SJSA1 (cell line): ENCODE measurements at regions not wholly inside any gene's neighbourhood (a gene's known extent, or its start where the extent isn't known, plus 50 kb on each side); places are given as distances from the start of the nearest gene placed in this dataset.
A peak's percentile ranks its signal among the peaks of the same experiment; 100 is the strongest.
"Not testable (repeated sequence)": the region's sequence is repeated elsewhere in the genome, so short reads cannot be mapped to it uniquely, and the experiment has no call there.

ENCODE experiments used
- DNase-seq, 2 experiments: peaks; one replicate each; pipeline ENCODE4 v3.0.0-alpha.2; 2015 to 2020; ENCODE audit warnings: low spot score in 2 of 2, low read depth in 1 of 2
- H3K27ac ChIP-seq: fragments of 250-450 bp; sonication (Bioruptor Pico); 2 replicates; pipeline ENCODE4 v1.5.1; 2020; ENCODE audit warnings: mild to moderate bottlenecking, moderate library complexity
- H3K27me3 ChIP-seq: fragments of 250-450 bp; sonication (Bioruptor Pico); replicated peaks from 2 replicates; pipeline ENCODE4 v1.5.1; 2020; ENCODE audit warnings: mild to moderate bottlenecking, moderate library complexity
- H3K36me3 ChIP-seq: fragments of 250-450 bp; sonication (Bioruptor Pico); 2 replicates; pipeline ENCODE4 v1.5.1; 2020; ENCODE audit warnings: mild to moderate bottlenecking
- H3K4me1 ChIP-seq: fragments of 250-450 bp; sonication (Bioruptor Pico); replicated peaks from 2 replicates; pipeline ENCODE4 v1.6.1; 2021; ENCODE audit warnings: mild to moderate bottlenecking
- H3K4me3 ChIP-seq: fragments of 250-450 bp; sonication (Bioruptor Pico); 2 replicates; pipeline ENCODE4 v1.5.1; 2020; ENCODE audit warnings: mild to moderate bottlenecking
- H3K9me3 ChIP-seq: fragments of 250-450 bp; sonication (Bioruptor Pico); replicated peaks from 2 replicates; pipeline ENCODE4 v1.5.1; 2020; ENCODE audit warnings: mild to moderate bottlenecking

GRCh38 chr14:105685605-105686004, 159.2 kb downstream of the TMEM121 start:
- not testable (repeated sequence) for DNase-seq, H3K36me3 ChIP-seq, H3K4me1 ChIP-seq, H3K27me3 ChIP-seq, H3K27ac ChIP-seq, H3K4me3 ChIP-seq, H3K9me3 ChIP-seq

- not testable (repeated sequence) for H3K9me3 ChIP-seq, DNase-seq, H3K36me3 ChIP-seq, H3K4me3 ChIP-seq, H3K27ac ChIP-seq, H3K4me1 ChIP-seq, H3K27me3 ChIP-seq
These were observed 159.7 kb downstream of the TMEM121 start for GRCh38 chr14:105686050-105686449.

- H3K9me3 ChIP-seq, H3K4me1 ChIP-seq, H3K27me3 ChIP-seq, H3K4me3 ChIP-seq, H3K36me3 ChIP-seq, H3K27ac ChIP-seq: not testable (repeated sequence)
- DNase-seq = peak in 1 of 2 experiments; percentile 3
These were observed 160.2 kb downstream of the TMEM121 start for GRCh38 chr14:105686462-105687170.

GRCh38 chr14:105687171-105688022, 161.0 kb downstream of the TMEM121 start:
- not testable (repeated sequence) for H3K27me3 ChIP-seq, H3K9me3 ChIP-seq

GRCh38 chr14:105688023-105688351, 161.6 kb downstream of the TMEM121 start:
- not testable (repeated sequence) for H3K27me3 ChIP-seq, H3K9me3 ChIP-seq, H3K36me3 ChIP-seq, H3K4me3 ChIP-seq, H3K4me1 ChIP-seq, H3K27ac ChIP-seq
- DNase-seq = peak in 1 of 2 experiments; percentile 37

More at GRCh38 chr14:105687171-105688022, 161.0 kb downstream of the TMEM121 start:
- H3K4me1 ChIP-seq, H3K36me3 ChIP-seq, H3K4me3 ChIP-seq, H3K27ac ChIP-seq: not testable (repeated sequence)
- DNase-seq = peak in 1 of 2 experiments; percentile 33

GRCh38 chr14:105688664-105689221, 162.4 kb downstream of the TMEM121 start:
- not testable (repeated sequence) for H3K4me1 ChIP-seq, H3K27me3 ChIP-seq, H3K9me3 ChIP-seq, H3K36me3 ChIP-seq, H3K27ac ChIP-seq, H3K4me3 ChIP-seq
- peak in 1 of 2 experiments; percentile 1 for DNase-seq

- Histone ChIP-seq H3K27me3 (no peaks in the 10 kb centered on the region), H3K9me3 (peaks cover 8% of the 10 kb centered on the region; the same call in 1 of the 2 replicates), H3K36me3 (no peaks in the 10 kb centered on the region), H3K4me3 (no peak overlapping the region), H3K27ac (no peak overlapping the region), H3K4me1 (no peaks in the 10 kb centered on the region)
- DNase-seq = peak in 1 of 2 experiments; percentile 0
These were observed 163.3 kb downstream of the TMEM121 start for GRCh38 chr14:105689722-105690121.

GRCh38 chr14:105690671-105691070, 164.3 kb downstream of the TMEM121 start:
- no peaks in the 10 kb centered on the region for H3K27me3 ChIP-seq
- H3K27ac ChIP-seq = no peak overlapping the region
- peaks cover 8% of the 10 kb centered on the region; the same call in 1 of the 2 replicates for H3K9me3 ChIP-seq
- no peaks in the 10 kb centered on the region for H3K4me1 ChIP-seq
- H3K4me3 ChIP-seq = no peak overlapping the region
- H3K36me3 ChIP-seq = no peaks in the 10 kb centered on the region
- peak in 1 of 2 experiments; percentile 1 for DNase-seq

- H3K27me3 ChIP-seq, H3K27ac ChIP-seq, H3K4me1 ChIP-seq, H3K4me3 ChIP-seq, H3K9me3 ChIP-seq, H3K36me3 ChIP-seq: not testable (repeated sequence)
- DNase-seq = peak in 1 of 2 experiments; percentile 24
These were observed 165.1 kb downstream of the TMEM121 start for GRCh38 chr14:105691321-105692109.

GRCh38 chr14:105692110-105692685, 165.8 kb downstream of the TMEM121 start:
- H3K9me3 ChIP-seq, DNase-seq, H3K4me1 ChIP-seq, H3K36me3 ChIP-seq, H3K4me3 ChIP-seq, H3K27me3 ChIP-seq, H3K27ac ChIP-seq: not testable (repeated sequence)

GRCh38 chr14:105694961-105695360, 168.6 kb downstream of the TMEM121 start:
- H3K4me1 ChIP-seq = no peaks in the 10 kb centered on the region
- peaks cover 5% of the 10 kb centered on the region; the same call in 1 of the 2 replicates for H3K9me3 ChIP-seq
- H3K27me3 ChIP-seq = no peaks in the 10 kb centered on the region
- no peak overlapping the region for H3K4me3 ChIP-seq
- no peak overlapping the region for H3K27ac ChIP-seq
- DNase-seq = no peak
- H3K36me3 ChIP-seq = no peaks in the 10 kb centered on the region

GRCh38 chr14:105696388-105696787, 170.0 kb downstream of the TMEM121 start:
- H3K9me3 ChIP-seq, DNase-seq, H3K4me1 ChIP-seq, H3K27ac ChIP-seq, H3K4me3 ChIP-seq, H3K36me3 ChIP-seq, H3K27me3 ChIP-seq: not testable (repeated sequence)

GRCh38 chr14:105697414-105697813, 171.0 kb downstream of the TMEM121 start:
- not testable (repeated sequence) for H3K27ac ChIP-seq, H3K9me3 ChIP-seq, H3K4me3 ChIP-seq, H3K36me3 ChIP-seq, H3K4me1 ChIP-seq, H3K27me3 ChIP-seq
- peak in 1 of 2 experiments; percentile 16 for DNase-seq
